Caco-2 (cell line): ENCODE measurements at regions not wholly inside any gene's neighbourhood (a gene's known extent, or its start where the extent isn't known, plus 50 kb on each side); places are given as distances from the start of the nearest gene placed in this dataset.

Source experiments
- BruUV-seq: library from RNA; stranded (reverse); fragments of 400-500 nt; replicated peaks from 2 replicates; lab custom pipeline; 2021; lab: Mats Ljungman, UMichigan
- CTCF ChIA-PET: fragments of 300-600 bp; sonication (Branson Sonifier 250); formaldehyde crosslinking; loops from one replicate; lab custom pipeline; 2022; ENCODE audit warnings: antibody characterized with exemption; lab: Charles Lee
- POLR2A ChIA-PET: fragments of 300-600 bp; sonication (Branson Sonifier 250); formaldehyde crosslinking; loops from one replicate; lab custom pipeline; 2022; ENCODE audit warnings: antibody characterized with exemption; lab: Charles Lee
- DNase-seq, 2 experiments: peaks; one replicate each; pipeline versions ENCODE4 v3.0.0 to v3.0.0-alpha.2; 2020 to 2022
- H3K27me3 ChIP-seq: replicated peaks from 2 replicates; pipeline ENCODE4 v1.6.0; 2011; ENCODE audit warnings: low read length; ENCODE audit not compliant: control insufficient read depth, insufficient read depth
- H3K36me3 ChIP-seq: 2 replicates; pipeline ENCODE4 v1.5.1; 2011; ENCODE audit warnings: low read length; ENCODE audit not compliant: control insufficient read depth, insufficient read depth
- H3K4me1 ChIP-seq: fragments of 250-450 bp; sonication (Bioruptor Pico); 2 replicates; pipeline ENCODE4 v1.5.1; 2020; ENCODE audit warnings: mild to moderate bottlenecking
- H3K4me3 ChIP-seq: 2 replicates; pipeline ENCODE4 v1.5.1; 2011; ENCODE audit warnings: low read depth, mild to moderate bottlenecking, control low read depth, low read length
- H3K9me3 ChIP-seq: fragments of 250-450 bp; sonication (Bioruptor Pico); 2 replicates; pipeline ENCODE4 v1.5.1; 2020; ENCODE audit warnings: mild to moderate bottlenecking, moderate library complexity
- H3K27ac Mint-ChIP-seq: one replicate; pipeline ENCODE4 v1.8.0; 2022; ENCODE audit warnings: mixed read lengths; ENCODE audit not compliant: unreplicated experiment
- H3K27me3 Mint-ChIP-seq: one replicate; pipeline ENCODE4 v1.8.0; 2022; ENCODE audit warnings: mixed read lengths; ENCODE audit not compliant: insufficient read depth, unreplicated experiment
- H3K36me3 Mint-ChIP-seq: one replicate; pipeline ENCODE4 v1.8.0; 2022; ENCODE audit warnings: mild to moderate bottlenecking, mixed read lengths; ENCODE audit not compliant: insufficient read depth, unreplicated experiment
- H3K4me1 Mint-ChIP-seq: one replicate; pipeline ENCODE4 v1.8.0; 2022; ENCODE audit warnings: low read depth, mixed read lengths; ENCODE audit not compliant: unreplicated experiment
- H3K4me3 Mint-ChIP-seq: one replicate; pipeline ENCODE4 v1.8.0; 2022; ENCODE audit warnings: mild to moderate bottlenecking, moderate library complexity, mixed read lengths; ENCODE audit not compliant: unreplicated experiment
- H3K9me3 Mint-ChIP-seq: one replicate; pipeline ENCODE4 v1.8.0; 2022; ENCODE audit warnings: mixed read lengths; ENCODE audit not compliant: unreplicated experiment
- CTCF ChIP-seq, 2 experiments: fragments of 200-600 bp in 1 of 2; IDR thresholded peaks; 1 replicate in 1 of 2; 2 replicates in 1 of 2; pipeline versions ENCODE4 v1.5.1 to v1.8.0; 2011 to 2022; ENCODE audit warnings: antibody characterized with exemption in 1 of 2, control low read depth in 1 of 2, inconsistent platforms in 1 of 2, low read depth in 1 of 2, low read length in 1 of 2, mild to moderate bottlenecking in 1 of 2, moderate library complexity in 1 of 2; ENCODE audit not compliant: insufficient read depth in 1 of 2, severe bottlenecking in 1 of 2, unreplicated experiment in 1 of 2
- intact Hi-C: fragments of 100-400 bp; cut with micrococcal nuclease; formaldehyde crosslinking; loops from one replicate; pipeline ENCODE4 v1.10.0; 2022; ENCODE audit not compliant: unreplicated experiment

GRCh38 chr2:236909193-236909504, 176.5 kb upstream of the COPS8 start:
- ChIA-PET POLR2A (no interaction called here), CTCF (no interaction called here)
- no peaks in the 10 kb centered on the region for H3K27me3 Mint-ChIP-seq
- Histone ChIP-seq H3K27me3 (no peaks in the 10 kb centered on the region), H3K36me3 (no peaks in the 10 kb centered on the region), H3K4me3 (no peak overlapping the region), H3K4me1 (no peaks in the 10 kb centered on the region), H3K9me3 (no peaks in the 10 kb centered on the region)
- H3K4me1 Mint-ChIP-seq: no peaks in the 10 kb centered on the region
- TF ChIP-seq CTCF (IDR thresholded peaks at IDR 0.05; ENCODE audit: insufficient read depth in 1 of 2, low read depth in 1 of 2, low read length in 1 of 2, severe bottlenecking in 1 of 2, unreplicated experiment in 1 of 2): no peak
- no TSS peak for BruUV-seq
- H3K9me3 Mint-ChIP-seq: no peaks in the 10 kb centered on the region
- intact Hi-C loops: no loop called here
- no peaks in the 10 kb centered on the region for H3K36me3 Mint-ChIP-seq
- H3K27ac Mint-ChIP-seq: no peak overlapping the region
- no peak for DNase-seq
- no peak overlapping the region for H3K4me3 Mint-ChIP-seq

- Mint-ChIP-seq H3K4me1 (no peaks in the 10 kb centered on the region), H3K27me3 (no peaks in the 10 kb centered on the region), H3K36me3 (no peaks in the 10 kb centered on the region), H3K9me3 (no peaks in the 10 kb centered on the region), H3K4me3 (no peak overlapping the region), H3K27ac (no peak overlapping the region)
- DNase-seq: no peak
- Histone ChIP-seq H3K4me1 (no peaks in the 10 kb centered on the region), H3K27me3 (no peaks in the 10 kb centered on the region), H3K36me3 (no peaks in the 10 kb centered on the region), H3K9me3 (no peaks in the 10 kb centered on the region), H3K4me3 (no peak overlapping the region)
- ChIA-PET POLR2A (no interaction called here), CTCF (no interaction called here)
- intact Hi-C loops: no loop called here
- BruUV-seq: no TSS peak
- TF ChIP-seq CTCF (IDR thresholded peaks at IDR 0.05; ENCODE audit: insufficient read depth in 1 of 2, low read depth in 1 of 2, low read length in 1 of 2, severe bottlenecking in 1 of 2, unreplicated experiment in 1 of 2): no peak
Observed at GRCh38 chr2:236909802-236910201, 175.9 kb upstream of the COPS8 start.

GRCh38 chr2:236910781-236911495, 174.8 kb upstream of the COPS8 start:
- ChIA-PET CTCF (no interaction called here), POLR2A (no interaction called here)
- no peaks in the 10 kb centered on the region for H3K9me3 ChIP-seq
- DNase-seq: no peak
- Mint-ChIP-seq H3K4me3 (no peak overlapping the region), H3K27ac (no peak overlapping the region), H3K36me3 (no peaks in the 10 kb centered on the region), H3K4me1 (no peaks in the 10 kb centered on the region), H3K9me3 (no peaks in the 10 kb centered on the region), H3K27me3 (no peaks in the 10 kb centered on the region)
- no peaks in the 10 kb centered on the region for H3K4me1 ChIP-seq
- H3K27me3 ChIP-seq: no peaks in the 10 kb centered on the region
- no peak overlapping the region for H3K4me3 ChIP-seq
- no peaks in the 10 kb centered on the region for H3K36me3 ChIP-seq
- intact Hi-C loops: no loop called here
- TF ChIP-seq CTCF (IDR thresholded peaks at IDR 0.05; ENCODE audit: insufficient read depth in 1 of 2, low read depth in 1 of 2, low read length in 1 of 2, severe bottlenecking in 1 of 2, unreplicated experiment in 1 of 2): no peak
- no TSS peak for BruUV-seq
